GM12891 (cell line): ENCODE measurements at regions not wholly inside any gene's neighbourhood (a gene's known extent, or its start where the extent isn't known, plus 50 kb on each side); places are given as distances from the start of the nearest gene placed in this dataset.

Experiments used
- POLR2A ChIP-seq: IDR thresholded peaks from 2 replicates; pipeline ENCODE4 v1.6.1; 2011; ENCODE audit warnings: low read depth, low read length, control low read depth
- POLR2AphosphoS5 ChIP-seq: IDR thresholded peaks from 2 replicates; pipeline ENCODE4 v1.6.1; 2011; ENCODE audit warnings: low read depth, low read length, control low read depth
- SPI1 ChIP-seq: IDR thresholded peaks from 2 replicates; pipeline ENCODE4 v1.6.1; 2011; ENCODE audit warnings: low read depth, low read length, control low read depth
- TAF1 ChIP-seq: IDR thresholded peaks from 2 replicates; pipeline ENCODE4 v1.6.1; 2011; ENCODE audit warnings: low read depth, low read length, control low read depth

DNA sequence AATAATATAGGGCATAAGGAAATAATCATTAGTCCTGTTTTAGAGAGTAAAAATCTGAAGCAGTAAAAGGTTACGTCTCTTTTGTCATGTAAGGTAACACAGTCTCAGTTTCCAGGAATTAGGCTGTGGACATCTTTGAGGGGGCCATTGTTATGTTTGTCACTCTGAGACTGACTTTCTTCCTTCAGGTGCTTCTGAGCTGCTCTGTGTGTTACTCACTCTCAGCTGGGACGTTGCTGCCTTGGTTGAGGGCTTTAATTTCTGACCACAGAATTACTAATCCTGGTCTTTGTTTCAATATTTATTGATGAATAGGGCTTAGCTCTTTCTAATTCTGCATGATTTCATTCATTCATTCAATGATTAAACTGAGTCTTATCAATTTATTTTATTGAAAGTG is 55.9 kb upstream of the SLC38A11 start:
- no peak for TF ChIP-seq POLR2A
- TF ChIP-seq TAF1 = no peak
- no peak for TF ChIP-seq POLR2AphosphoS5
- no peak for TF ChIP-seq SPI1
